ENCODE measurements at regions not wholly inside any gene's neighbourhood (a gene's known extent, or its start where the extent isn't known, plus 50 kb on each side); places are given as distances from the start of the nearest gene placed in this dataset.
"Not testable (repeated sequence)": the region's sequence is repeated elsewhere in the genome, so short reads cannot be mapped to it uniquely, and the experiment has no call there.

GRCh38 chr9:93813221-93814076 is 141.7 kb downstream of the BARX1 start:
- no peak for DNase-seq (ENCODE audit: low read depth in 2 of 2)

GRCh38 chr9:93812410-93812668 is 142.8 kb downstream of the BARX1 start:
- no peak for DNase-seq (ENCODE audit: low read depth in 2 of 2)

GRCh38 chr9:93810028-93810971 is 144.9 kb downstream of the BARX1 start:
- no peak for DNase-seq (ENCODE audit: low read depth in 2 of 2)

- no peak for DNase-seq (ENCODE audit: low read depth in 2 of 2)
Observed at GRCh38 chr9:93809204-93809940, 145.8 kb downstream of the BARX1 start.

- DNase-seq (ENCODE audit: low read depth in 2 of 2) = no peak
Observed at GRCh38 chr9:93808115-93809029, 146.8 kb downstream of the BARX1 start.

- no peak for DNase-seq (ENCODE audit: low read depth in 2 of 2)
Observed at GRCh38 chr9:93807166-93808074, 147.7 kb downstream of the BARX1 start.

GRCh38 chr9:93801581-93802284 is 153.4 kb downstream of the BARX1 start:
- DNase-seq (ENCODE audit: low read depth in 2 of 2) = no peak

GRCh38 chr9:93801120-93801519 is 154.0 kb downstream of the BARX1 start:
- no peak for DNase-seq (ENCODE audit: low read depth in 2 of 2)

- no peak for DNase-seq (ENCODE audit: low read depth in 2 of 2)
Observed at GRCh38 chr9:93792358-93792757, 162.8 kb downstream of the BARX1 start.

- no peak for DNase-seq (ENCODE audit: low read depth in 2 of 2)
Observed at GRCh38 chr9:93786204-93786603, 169.0 kb downstream of the BARX1 start.

GRCh38 chr9:93776873-93777272 is 178.3 kb downstream of the BARX1 start:
- DNase-seq (ENCODE audit: low read depth in 2 of 2) = no peak

- no peak for DNase-seq (ENCODE audit: low read depth in 2 of 2)
Observed at GRCh38 chr9:93776256-93776655, 178.9 kb downstream of the BARX1 start.

- no peak for DNase-seq (ENCODE audit: low read depth in 2 of 2)
Observed at GRCh38 chr9:93774331-93775102, 180.6 kb downstream of the BARX1 start.

GRCh38 chr9:93771276-93771675 is 183.9 kb downstream of the BARX1 start:
- no peak for DNase-seq (ENCODE audit: low read depth in 2 of 2)

GRCh38 chr9:93761822-93762221 is 185.4 kb downstream of the PHF2 start:
- no peak for DNase-seq (ENCODE audit: low read depth in 2 of 2)

- DNase-seq (ENCODE audit: low read depth in 2 of 2) = no peak
Observed at GRCh38 chr9:93750045-93750444, 173.7 kb downstream of the PHF2 start.

GRCh38 chr9:93748827-93749226 is 172.4 kb downstream of the PHF2 start:
- not testable (repeated sequence) for DNase-seq (ENCODE audit: low read depth in 2 of 2)

- DNase-seq (ENCODE audit: low read depth in 2 of 2) = no peak
Observed at GRCh38 chr9:93731963-93732362, 155.6 kb downstream of the PHF2 start.

GRCh38 chr9:93730648-93731047 is 154.3 kb downstream of the PHF2 start:
- DNase-seq (ENCODE audit: low read depth in 2 of 2) = no peak
